CD4-positive, alpha-beta T cell (primary cell): ENCODE measurements at regions not wholly inside any gene's neighbourhood (a gene's known extent, or its start where the extent isn't known, plus 50 kb on each side); places are given as distances from the start of the nearest gene placed in this dataset.

Source experiments
- ATAC-seq: fragments of 200-7000 bp; cut with Tn5 transposase; one replicate; pipeline ENCODE4 v1.10.0; 2022; ENCODE audit warnings: mild to moderate bottlenecking; ENCODE audit not compliant: poor library complexity
- CTCF ChIA-PET: fragments of 350-600 bp; sonication (Branson Sonifier 250); formaldehyde crosslinking; loops from one replicate; lab custom pipeline; 2021; ENCODE audit warnings: antibody characterized with exemption, inconsistent platforms; lab: Charles Lee
- POLR2A ChIA-PET: fragments of 350-600 bp; sonication (Branson Sonifier 250); formaldehyde crosslinking; loops from one replicate; lab custom pipeline; 2021; ENCODE audit warnings: antibody characterized with exemption, inconsistent platforms; lab: Charles Lee
- DNase-seq, 14 experiments: peaks; one replicate each; pipeline ENCODE4 v3.0.0-alpha.2; 2013 to 2020; ENCODE audit warnings: mixed read lengths in 2 of 14
- H3K27ac ChIP-seq, 2 donors: one replicate each; pipeline versions ENCODE4 v1.5.1 to v1.7.0; 2013; ENCODE audit warnings: low read length in 2 of 2, low read depth in 1 of 2, mild to moderate bottlenecking in 1 of 2
- H3K27me3 ChIP-seq, 2 experiments: 1 replicate in 1 of 2; 2 replicates in 1 of 2; pipeline versions ENCODE4 v1.6.1 to v1.7.0; 2013; ENCODE audit warnings: low read length in 2 of 2, control low read depth in 1 of 2, mild to moderate bottlenecking in 1 of 2, moderate library complexity in 1 of 2; ENCODE audit not compliant: insufficient read depth in 2 of 2, control insufficient read depth in 1 of 2
- H3K36me3 ChIP-seq: one replicate; pipeline ENCODE4 v1.6.1; 2013; ENCODE audit warnings: low read length, control low read depth; ENCODE audit not compliant: insufficient read depth
- H3K4me1 ChIP-seq: one replicate; pipeline ENCODE4 v1.6.1; 2013; ENCODE audit warnings: low read length, control low read depth; ENCODE audit not compliant: insufficient read depth
- H3K4me3 ChIP-seq: one replicate; pipeline ENCODE4 v1.5.1; 2013; ENCODE audit warnings: mild to moderate bottlenecking, low read length, moderate library complexity
- H3K9me3 ChIP-seq, 2 experiments: 1 replicate in 1 of 2; 2 replicates in 1 of 2; pipeline versions ENCODE4 v1.6.1 to v1.7.0; 2013; ENCODE audit warnings: low read length in 2 of 2, mild to moderate bottlenecking in 2 of 2, control low read depth in 1 of 2, moderate library complexity in 1 of 2; ENCODE audit not compliant: control insufficient read depth in 1 of 2, insufficient read depth in 1 of 2
- H3K27ac Mint-ChIP-seq: one replicate; pipeline ENCODE4 v1.8.0; 2020; ENCODE audit warnings: mixed read lengths
- H3K27me3 Mint-ChIP-seq: one replicate; pipeline ENCODE4 v1.8.0; 2021; ENCODE audit warnings: mixed read lengths
- H3K36me3 Mint-ChIP-seq: one replicate; pipeline ENCODE4 v1.8.0; 2021; ENCODE audit warnings: low read depth, mixed read lengths
- H3K4me1 Mint-ChIP-seq: one replicate; pipeline ENCODE4 v1.8.0; 2021; ENCODE audit warnings: low read depth, mixed read lengths
- H3K4me3 Mint-ChIP-seq: one replicate; pipeline ENCODE4 v1.8.0; 2020; ENCODE audit warnings: mild to moderate bottlenecking, mixed read lengths
- H3K9me3 Mint-ChIP-seq: one replicate; pipeline ENCODE4 v1.8.0; 2020; ENCODE audit warnings: mixed read lengths
- intact Hi-C, 2 experiments: fragments of 100-400 bp; cut with DNase I in 1 of 2; cut with micrococcal nuclease in 1 of 2; formaldehyde crosslinking; loops; one replicate each; pipeline versions ENCODE4 v1.15.1 to v1.9.0; 2023 to 2025; cut with DNase I, micrococcal nuclease
- TF ChIP-seq, protein P1 (sequence below): fragments of 200-600 bp; IDR thresholded peaks from one replicate; pipeline ENCODE4 v1.8.0; 2022; ENCODE audit warnings: antibody characterized with exemption, mild to moderate bottlenecking

DNA sequence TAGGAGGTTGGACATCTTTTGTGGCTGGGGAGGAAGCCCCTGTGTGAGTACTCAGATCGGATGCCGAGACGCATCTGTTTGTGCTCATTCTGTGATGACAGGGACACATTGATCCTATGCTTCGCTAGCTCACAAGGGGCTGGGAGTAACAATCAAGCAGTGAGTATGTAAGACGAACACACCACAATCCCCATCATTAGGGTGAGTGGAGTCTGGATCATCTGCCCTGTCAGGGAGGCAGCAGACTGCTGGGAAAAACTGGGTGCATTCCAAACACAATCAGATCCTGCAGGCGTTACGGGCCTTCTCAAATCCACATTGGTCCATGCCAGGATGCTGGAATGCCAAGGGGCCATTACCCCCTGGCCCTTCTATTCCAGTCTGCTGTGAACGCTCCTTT lies 64.1 kb upstream of the TSHZ3 start:
- ATAC-seq = no peak
- Histone ChIP-seq H3K36me3 (no peaks in the 10 kb centered on the region), H3K4me3 (no peak overlapping the region), H3K27ac (no peak overlapping the region), H3K4me1 (no peaks in the 10 kb centered on the region), H3K27me3 (peaks cover 0 to 16% of the 10 kb centered on the region in 2 experiments), H3K9me3 (no peaks in the 10 kb centered on the region)
- peaks cover 55% of the 10 kb centered on the region for H3K27me3 Mint-ChIP-seq
- ChIA-PET POLR2A (no interaction called here), CTCF (no interaction called here)
- H3K36me3 Mint-ChIP-seq = no peaks in the 10 kb centered on the region
- H3K4me1 Mint-ChIP-seq = no peaks in the 10 kb centered on the region
- DNase-seq = no peak
- intact Hi-C loops = no loop called here
- no peak overlapping the region for H3K27ac Mint-ChIP-seq
- TF ChIP-seq, protein P1, sequence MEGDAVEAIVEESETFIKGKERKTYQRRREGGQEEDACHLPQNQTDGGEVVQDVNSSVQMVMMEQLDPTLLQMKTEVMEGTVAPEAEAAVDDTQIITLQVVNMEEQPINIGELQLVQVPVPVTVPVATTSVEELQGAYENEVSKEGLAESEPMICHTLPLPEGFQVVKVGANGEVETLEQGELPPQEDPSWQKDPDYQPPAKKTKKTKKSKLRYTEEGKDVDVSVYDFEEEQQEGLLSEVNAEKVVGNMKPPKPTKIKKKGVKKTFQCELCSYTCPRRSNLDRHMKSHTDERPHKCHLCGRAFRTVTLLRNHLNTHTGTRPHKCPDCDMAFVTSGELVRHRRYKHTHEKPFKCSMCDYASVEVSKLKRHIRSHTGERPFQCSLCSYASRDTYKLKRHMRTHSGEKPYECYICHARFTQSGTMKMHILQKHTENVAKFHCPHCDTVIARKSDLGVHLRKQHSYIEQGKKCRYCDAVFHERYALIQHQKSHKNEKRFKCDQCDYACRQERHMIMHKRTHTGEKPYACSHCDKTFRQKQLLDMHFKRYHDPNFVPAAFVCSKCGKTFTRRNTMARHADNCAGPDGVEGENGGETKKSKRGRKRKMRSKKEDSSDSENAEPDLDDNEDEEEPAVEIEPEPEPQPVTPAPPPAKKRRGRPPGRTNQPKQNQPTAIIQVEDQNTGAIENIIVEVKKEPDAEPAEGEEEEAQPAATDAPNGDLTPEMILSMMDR = no peak
- no peak overlapping the region for H3K4me3 Mint-ChIP-seq
- no peaks in the 10 kb centered on the region for H3K9me3 Mint-ChIP-seq

DNA sequence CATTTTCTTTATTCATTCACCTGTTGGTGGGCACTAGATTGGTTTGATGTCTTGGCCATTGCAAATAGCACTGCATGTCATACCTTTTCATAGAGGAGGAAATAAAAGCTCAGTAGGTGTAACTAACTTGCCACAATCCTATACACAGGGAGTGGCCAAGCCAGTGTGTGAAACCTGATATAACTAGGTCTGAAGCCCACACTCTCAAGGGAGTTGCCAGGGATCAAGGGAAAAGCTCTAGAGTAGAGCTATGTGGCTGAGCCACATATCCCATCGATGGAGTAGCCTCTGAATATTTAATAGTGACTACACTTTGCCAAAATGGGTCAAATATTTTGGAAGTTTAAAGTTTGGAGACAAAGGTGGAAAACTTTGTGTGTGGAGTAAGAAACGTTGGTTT lies 66.1 kb upstream of the TSHZ3 start:
- Mint-ChIP-seq H3K27ac (no peak overlapping the region), H3K27me3 (peaks cover 62% of the 10 kb centered on the region), H3K4me3 (no peak overlapping the region), H3K4me1 (no peaks in the 10 kb centered on the region), H3K9me3 (no peaks in the 10 kb centered on the region), H3K36me3 (no peaks in the 10 kb centered on the region)
- no peak overlapping the region for H3K4me3 ChIP-seq
- no peak overlapping the region for H3K27ac ChIP-seq
- no peak for DNase-seq
- ChIA-PET CTCF (no interaction called here), POLR2A (no interaction called here)
- ATAC-seq = no peak
- H3K9me3 ChIP-seq = no peaks in the 10 kb centered on the region
- no peaks in the 10 kb centered on the region for H3K4me1 ChIP-seq
- TF ChIP-seq, protein P1 = no peak
- no peaks in the 10 kb centered on the region for H3K36me3 ChIP-seq
- H3K27me3 ChIP-seq = peaks cover 0 to 16% of the 10 kb centered on the region in 2 experiments
- intact Hi-C loops = no loop called here

DNA sequence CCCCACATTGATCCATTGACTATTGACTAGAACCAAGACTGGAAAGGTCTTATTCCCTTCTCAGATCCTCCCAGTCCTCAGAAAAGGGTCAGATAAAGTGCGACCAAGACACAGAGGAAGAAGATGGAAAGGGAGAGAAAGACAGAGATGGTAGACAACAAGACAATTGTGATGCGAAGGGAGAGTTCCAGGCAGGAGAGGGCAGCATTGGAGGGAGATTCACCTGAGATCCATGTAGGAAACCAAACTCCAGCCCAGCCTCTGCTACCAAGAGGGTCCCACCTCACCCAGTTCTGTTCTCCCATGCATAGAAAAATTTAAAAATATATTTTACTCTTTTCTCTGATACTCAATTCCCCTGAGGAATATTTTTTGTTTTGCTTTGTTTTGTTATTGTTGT lies 67.3 kb upstream of the TSHZ3 start:
- ChIA-PET POLR2A (no interaction called here), CTCF (no interaction called here)
- Histone ChIP-seq H3K27ac (no peak overlapping the region), H3K4me3 (no peak overlapping the region), H3K9me3 (no peaks in the 10 kb centered on the region), H3K27me3 (peaks cover 0 to 16% of the 10 kb centered on the region in 2 experiments), H3K36me3 (no peaks in the 10 kb centered on the region), H3K4me1 (no peaks in the 10 kb centered on the region)
- no peak overlapping the region for H3K27ac Mint-ChIP-seq
- no peaks in the 10 kb centered on the region for H3K36me3 Mint-ChIP-seq
- H3K4me1 Mint-ChIP-seq = no peaks in the 10 kb centered on the region
- ATAC-seq (no peak), DNase-seq (no peak)
- TF ChIP-seq, protein P1 = no peak
- peaks cover 63% of the 10 kb centered on the region for H3K27me3 Mint-ChIP-seq
- intact Hi-C loops = no loop called here
- H3K9me3 Mint-ChIP-seq = no peaks in the 10 kb centered on the region
- H3K4me3 Mint-ChIP-seq = no peak overlapping the region
